Fibroblast of lung (primary cell): ENCODE measurements at regions not wholly inside any gene's neighbourhood (a gene's known extent, or its start where the extent isn't known, plus 50 kb on each side); places are given as distances from the start of the nearest gene placed in this dataset.

Experiments
- CTCF ChIP-seq, 2 donors: IDR thresholded peaks in 1 of 2; conservative IDR thresholded peaks in 1 of 2; 1 replicate in 1 of 2; 2 replicates in 1 of 2; pipeline ENCODE4 v1.5.1; 2011 to 2012; ENCODE audit warnings: low read length in 2 of 2, control low read depth in 1 of 2, inconsistent platforms in 1 of 2, low read depth in 1 of 2, mild to moderate bottlenecking in 1 of 2
- EZH2 ChIP-seq: IDR thresholded peaks from 2 replicates; pipeline ENCODE4 v1.5.1; 2012; ENCODE audit warnings: low read length, control low read depth, mild to moderate bottlenecking; ENCODE audit errors: missing control alignments

- TF ChIP-seq EZH2 (no peak), CTCF (conservative IDR thresholded peaks at IDR 0.05 in 1 of 2, IDR thresholded peaks at IDR 0.05 in 1 of 2; ENCODE audit: low read depth in 1 of 2, low read length in 2 of 2) (no peak)
Measured at GRCh38 chr2:220125551-220125950, 498.1 kb downstream of the SLC4A3 start.
